ENCODE measurements at regions not wholly inside any gene's neighbourhood (a gene's known extent, or its start where the extent isn't known, plus 50 kb on each side); places are given as distances from the start of the nearest gene placed in this dataset.

DNA sequence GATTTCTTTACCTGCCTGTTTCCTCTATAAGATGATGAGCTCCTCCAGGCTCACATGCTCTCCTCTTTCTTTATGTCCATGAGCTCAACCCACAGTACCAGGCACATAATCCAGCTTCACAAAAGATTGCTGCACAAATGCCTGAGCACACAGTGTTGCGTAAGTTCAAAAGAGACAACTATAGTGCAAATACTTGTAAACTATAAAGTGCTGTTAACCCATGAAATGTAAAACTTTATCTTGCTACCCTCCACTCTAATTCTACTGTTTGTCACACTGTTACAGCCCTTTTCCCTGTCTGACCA is 101.0 kb upstream of the LPP start (continued):
- no peak for TF ChIP-seq CBX3 (IDR thresholded peaks at IDR 0.05; ENCODE audit: low read depth)

DNA sequence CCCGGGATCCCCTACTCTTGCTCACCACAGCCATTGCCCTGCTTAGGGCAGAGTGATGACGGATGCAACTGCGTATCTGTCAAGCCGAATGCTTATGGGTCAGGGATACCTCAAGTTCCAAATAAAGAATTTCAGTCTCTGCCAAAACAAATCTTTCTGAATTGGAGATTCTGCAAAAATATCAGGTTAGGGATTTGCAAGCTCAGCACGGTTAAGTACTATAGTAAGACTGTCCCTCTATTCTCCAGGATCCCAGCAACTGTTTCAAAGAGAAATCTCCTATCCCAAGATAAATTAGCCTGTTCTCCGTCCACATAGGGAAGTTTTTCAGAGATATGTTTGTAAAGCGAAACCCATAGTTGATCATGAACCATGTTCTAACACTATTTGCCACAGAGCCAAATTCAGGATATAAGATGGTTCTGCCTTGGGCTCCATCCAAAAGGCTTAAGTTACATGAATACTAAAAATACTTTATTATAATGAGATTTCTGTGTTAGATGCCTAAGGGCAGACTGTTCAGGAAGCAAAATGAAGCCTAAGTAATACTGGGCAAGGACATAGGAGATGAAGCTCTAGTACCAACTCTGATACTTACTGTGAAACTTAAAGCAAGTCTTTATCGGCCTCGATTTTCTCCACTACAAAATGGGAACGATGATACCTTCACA is 100.1 kb upstream of the LPP start:
- RAD21 ChIA-PET (ENCODE audit: low non-redundant PET in 1 of 2, low total read pairs in 2 of 2, uncharacterized antibody in 2 of 2, unreplicated experiment in 2 of 2), result no interaction called here
- POLR2A ChIA-PET, result no interaction called here
- no peak overlapping the region for H3K4me2 ChIP-seq (ENCODE audit: low read length)
- H3K9me2 ChIP-seq (ENCODE audit: insufficient read depth), result no peaks in the 10 kb centered on the region
- H3K36me3 ChIP-seq (ENCODE audit: control insufficient read depth in 1 of 2, insufficient read depth in 2 of 2, low read length in 2 of 2), result no peaks in the 10 kb centered on the region
- BruUV-seq (replicated peaks), result no TSS peak
- CTCF ChIA-PET, result no interaction called here
- H3K9me3 ChIP-seq (ENCODE audit: control insufficient read depth in 1 of 2, insufficient read depth in 1 of 2, low read depth in 1 of 2, low read length in 2 of 2), result no peaks in the 10 kb centered on the region
- H3K4me3 ChIP-seq (replicated peaks in 1 of 2; ENCODE audit: low read depth in 1 of 2, low read length in 2 of 2), result no peak overlapping the region
- no peak for DNase-seq (ENCODE audit: low read depth, low spot score)
- H2AFZ ChIP-seq (ENCODE audit: low read depth, low read length, poor library complexity, severe bottlenecking), result no peak overlapping the region
- intact Hi-C loops (cut with micrococcal nuclease), result no loop called here
- no peaks in the 10 kb centered on the region for H3K4me1 ChIP-seq (ENCODE audit: control insufficient read depth in 1 of 2, insufficient read depth in 2 of 2, low read length in 2 of 2)
- no peaks in the 10 kb centered on the region for H3K79me2 ChIP-seq (ENCODE audit: insufficient read depth, low read length)
- H3K9ac ChIP-seq (ENCODE audit: low read length), result no peak overlapping the region
- no peak for ATAC-seq
- no peak overlapping the region for H3K27ac ChIP-seq (ENCODE audit: low read depth, low read length)
- no peak for TF ChIP-seq ELF1 (IDR thresholded peaks at IDR 0.05; ENCODE audit: borderline replicate concordance, low read depth)
- H4K20me1 ChIP-seq (ENCODE audit: insufficient read depth), result no peaks in the 10 kb centered on the region
- no peaks in the 10 kb centered on the region for H3K27me3 ChIP-seq (ENCODE audit: insufficient read depth, low read length)

DNA sequence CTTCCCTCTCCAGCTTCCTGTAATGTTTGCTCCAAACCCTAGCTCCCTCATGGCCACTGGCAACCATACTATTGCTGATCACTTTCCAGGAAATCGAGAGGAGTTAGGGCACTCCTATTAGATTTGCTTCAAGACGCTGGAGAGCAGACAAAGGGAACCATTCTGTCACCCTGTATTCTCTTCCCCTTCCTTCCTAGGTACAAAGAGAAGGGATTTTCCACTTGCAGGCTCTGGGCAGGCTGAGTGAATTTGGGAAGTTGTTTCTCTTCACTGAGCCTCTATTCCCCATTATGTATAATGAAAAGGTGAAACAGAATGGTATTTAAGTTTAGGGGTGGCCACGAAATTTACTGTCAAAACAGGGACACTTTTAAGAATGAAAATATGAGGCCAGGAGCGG is 99.4 kb upstream of the LPP start:
- intact Hi-C loops (cut with micrococcal nuclease), result no loop called here
- Histone ChIP-seq H4K20me1 (ENCODE audit: insufficient read depth) (no peaks in the 10 kb centered on the region), H3K36me3 (ENCODE audit: control insufficient read depth in 1 of 2, insufficient read depth in 2 of 2, low read length in 2 of 2) (no peaks in the 10 kb centered on the region), H3K9me2 (ENCODE audit: insufficient read depth) (no peaks in the 10 kb centered on the region), H3K27ac (ENCODE audit: low read depth, low read length) (no peak overlapping the region), H3K4me2 (ENCODE audit: low read length) (no peak overlapping the region), H3K9me3 (ENCODE audit: control insufficient read depth in 1 of 2, insufficient read depth in 1 of 2, low read depth in 1 of 2, low read length in 2 of 2) (no peaks in the 10 kb centered on the region), H3K4me1 (ENCODE audit: control insufficient read depth in 1 of 2, insufficient read depth in 2 of 2, low read length in 2 of 2) (no peaks in the 10 kb centered on the region), H3K9ac (ENCODE audit: low read length) (no peak overlapping the region), H3K79me2 (ENCODE audit: insufficient read depth, low read length) (no peaks in the 10 kb centered on the region), H3K4me3 (replicated peaks in 1 of 2; ENCODE audit: low read depth in 1 of 2, low read length in 2 of 2) (no peak overlapping the region), H3K27me3 (ENCODE audit: insufficient read depth, low read length) (no peaks in the 10 kb centered on the region), H2AFZ (ENCODE audit: low read depth, low read length, poor library complexity, severe bottlenecking) (no peak overlapping the region)
- no peak for TF ChIP-seq POLR2AphosphoS5 (IDR thresholded peaks at IDR 0.05; ENCODE audit: low read depth, low read length)
- no peak for TF ChIP-seq TCF7L2 (IDR thresholded peaks at IDR 0.05; ENCODE audit: borderline replicate concordance, extremely low read depth, insufficient read depth, insufficient read length)
- no peak for TF ChIP-seq POLR2A (IDR thresholded peaks at IDR 0.05; ENCODE audit: borderline replicate concordance, extremely low read depth, insufficient read depth, insufficient read length)
- TF ChIP-seq SP1 (IDR thresholded peaks at IDR 0.05; ENCODE audit: low read depth), result no peak
- TF ChIP-seq, protein P1, sequence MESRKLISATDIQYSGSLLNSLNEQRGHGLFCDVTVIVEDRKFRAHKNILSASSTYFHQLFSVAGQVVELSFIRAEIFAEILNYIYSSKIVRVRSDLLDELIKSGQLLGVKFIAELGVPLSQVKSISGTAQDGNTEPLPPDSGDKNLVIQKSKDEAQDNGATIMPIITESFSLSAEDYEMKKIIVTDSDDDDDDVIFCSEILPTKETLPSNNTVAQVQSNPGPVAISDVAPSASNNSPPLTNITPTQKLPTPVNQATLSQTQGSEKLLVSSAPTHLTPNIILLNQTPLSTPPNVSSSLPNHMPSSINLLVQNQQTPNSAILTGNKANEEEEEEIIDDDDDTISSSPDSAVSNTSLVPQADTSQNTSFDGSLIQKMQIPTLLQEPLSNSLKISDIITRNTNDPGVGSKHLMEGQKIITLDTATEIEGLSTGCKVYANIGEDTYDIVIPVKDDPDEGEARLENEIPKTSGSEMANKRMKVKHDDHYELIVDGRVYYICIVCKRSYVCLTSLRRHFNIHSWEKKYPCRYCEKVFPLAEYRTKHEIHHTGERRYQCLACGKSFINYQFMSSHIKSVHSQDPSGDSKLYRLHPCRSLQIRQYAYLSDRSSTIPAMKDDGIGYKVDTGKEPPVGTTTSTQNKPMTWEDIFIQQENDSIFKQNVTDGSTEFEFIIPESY (IDR thresholded peaks at IDR 0.05; ENCODE audit: extremely low read depth, insufficient replicate concordance, low read length), result no peak
- no peak for TF ChIP-seq ELF1 (IDR thresholded peaks at IDR 0.05; ENCODE audit: borderline replicate concordance, low read depth)
- no peak for TF ChIP-seq RAD21 (IDR thresholded peaks at IDR 0.05; ENCODE audit: low read depth)
- TF ChIP-seq SIN3A (IDR thresholded peaks at IDR 0.05; ENCODE audit: low read depth), result no peak
- TF ChIP-seq, protein P2, sequence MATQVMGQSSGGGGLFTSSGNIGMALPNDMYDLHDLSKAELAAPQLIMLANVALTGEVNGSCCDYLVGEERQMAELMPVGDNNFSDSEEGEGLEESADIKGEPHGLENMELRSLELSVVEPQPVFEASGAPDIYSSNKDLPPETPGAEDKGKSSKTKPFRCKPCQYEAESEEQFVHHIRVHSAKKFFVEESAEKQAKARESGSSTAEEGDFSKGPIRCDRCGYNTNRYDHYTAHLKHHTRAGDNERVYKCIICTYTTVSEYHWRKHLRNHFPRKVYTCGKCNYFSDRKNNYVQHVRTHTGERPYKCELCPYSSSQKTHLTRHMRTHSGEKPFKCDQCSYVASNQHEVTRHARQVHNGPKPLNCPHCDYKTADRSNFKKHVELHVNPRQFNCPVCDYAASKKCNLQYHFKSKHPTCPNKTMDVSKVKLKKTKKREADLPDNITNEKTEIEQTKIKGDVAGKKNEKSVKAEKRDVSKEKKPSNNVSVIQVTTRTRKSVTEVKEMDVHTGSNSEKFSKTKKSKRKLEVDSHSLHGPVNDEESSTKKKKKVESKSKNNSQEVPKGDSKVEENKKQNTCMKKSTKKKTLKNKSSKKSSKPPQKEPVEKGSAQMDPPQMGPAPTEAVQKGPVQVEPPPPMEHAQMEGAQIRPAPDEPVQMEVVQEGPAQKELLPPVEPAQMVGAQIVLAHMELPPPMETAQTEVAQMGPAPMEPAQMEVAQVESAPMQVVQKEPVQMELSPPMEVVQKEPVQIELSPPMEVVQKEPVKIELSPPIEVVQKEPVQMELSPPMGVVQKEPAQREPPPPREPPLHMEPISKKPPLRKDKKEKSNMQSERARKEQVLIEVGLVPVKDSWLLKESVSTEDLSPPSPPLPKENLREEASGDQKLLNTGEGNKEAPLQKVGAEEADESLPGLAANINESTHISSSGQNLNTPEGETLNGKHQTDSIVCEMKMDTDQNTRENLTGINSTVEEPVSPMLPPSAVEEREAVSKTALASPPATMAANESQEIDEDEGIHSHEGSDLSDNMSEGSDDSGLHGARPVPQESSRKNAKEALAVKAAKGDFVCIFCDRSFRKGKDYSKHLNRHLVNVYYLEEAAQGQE (IDR thresholded peaks at IDR 0.05; ENCODE audit: low read depth), result no peak
- TF ChIP-seq FOSL1 (IDR thresholded peaks at IDR 0.05; ENCODE audit: low read depth), result no peak
- TF ChIP-seq ZNF274 (IDR thresholded peaks at IDR 0.05; ENCODE audit: low read depth, low read length), result no peak
- no peak for TF ChIP-seq EZH2phosphoT487 (IDR thresholded peaks at IDR 0.05; ENCODE audit: borderline replicate concordance)
- DNase-seq (ENCODE audit: low read depth, low spot score) (no peak), ATAC-seq (no peak)
- ChIA-PET POLR2A (no interaction called here), RAD21 (ENCODE audit: low non-redundant PET in 1 of 2, low total read pairs in 2 of 2, uncharacterized antibody in 2 of 2, unreplicated experiment in 2 of 2) (interaction anchor here in 1 of 2 experiments (0.7 kb wide), 1 partner anchor 17 kb away, joined by 5 read pairs; no protein-coding TSS in a partner anchor), CTCF (no interaction called here)
- no TSS peak for BruUV-seq (replicated peaks)

All from HCT116 (cell line).